ENCODE measurements at regions not wholly inside any gene's neighbourhood (a gene's known extent, or its start where the extent isn't known, plus 50 kb on each side); places are given as distances from the start of the nearest gene placed in this dataset.

DNA sequence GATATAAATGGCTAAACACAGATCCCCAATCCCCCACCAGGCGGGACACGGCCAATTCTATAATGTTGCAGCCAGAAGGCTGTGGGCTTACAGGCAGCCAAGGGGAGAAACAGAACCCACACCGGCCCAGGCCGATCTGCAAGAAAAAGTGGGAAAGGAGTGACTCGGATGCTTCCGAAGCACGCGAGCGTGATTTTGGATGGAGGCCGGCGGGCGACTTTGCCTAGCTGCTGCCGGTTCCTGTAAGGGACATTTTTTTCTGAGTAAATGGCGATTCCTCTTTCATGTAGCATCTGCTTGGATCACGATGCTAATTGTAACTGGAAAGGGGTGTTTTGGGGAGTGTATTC is 470.2 kb downstream of the PCDH19 start:
- TF ChIP-seq POLR2A (IDR thresholded peaks at IDR 0.05; ENCODE audit: low read length): no peak
- TF ChIP-seq GATA1 (IDR thresholded peaks at IDR 0.05; ENCODE audit: low read depth, low read length): no peak

Measured in erythroblast (primary cell).